ENCODE measurements at regions not wholly inside any gene's neighbourhood (a gene's known extent, or its start where the extent isn't known, plus 50 kb on each side); places are given as distances from the start of the nearest gene placed in this dataset.
A peak's percentile ranks its signal among the peaks of the same experiment; 100 is the strongest.

GRCh38 chr3:105014631-105015030 is 352.1 kb upstream of the ALCAM start:
- ChIA-PET CTCF (interaction anchor here (0.5 kb wide), 1 partner anchor 78 kb away, joined by 3 read pairs; no protein-coding TSS in a partner anchor), POLR2A (interaction anchor here (0.7 kb wide), 1 partner anchor 37 kb away, joined by 4 read pairs; no protein-coding TSS in a partner anchor)
- Mint-ChIP-seq H3K27me3 (ENCODE audit: insufficient read depth, unreplicated experiment) (no peaks in the 10 kb centered on the region), H3K4me1 (ENCODE audit: insufficient read depth, unreplicated experiment) (no peaks in the 10 kb centered on the region), H3K9me3 (ENCODE audit: unreplicated experiment) (no peaks in the 10 kb centered on the region), H3K36me3 (ENCODE audit: insufficient read depth, unreplicated experiment) (no peaks in the 10 kb centered on the region), H3K4me3 (ENCODE audit: unreplicated experiment) (no peak overlapping the region), H3K27ac (ENCODE audit: low read depth, unreplicated experiment) (no peak overlapping the region)
- peak; percentile 29 for DNase-seq (ENCODE audit: unreplicated experiment)
- TF ChIP-seq CTCF (IDR thresholded peaks at IDR 0.05; ENCODE audit: unreplicated experiment) = no peak
- intact Hi-C loops (cut with micrococcal nuclease) = no loop called here
- no TSS peak for BruUV-seq (replicated peaks)

- Mint-ChIP-seq H3K4me1 (ENCODE audit: insufficient read depth, unreplicated experiment) (no peaks in the 10 kb centered on the region), H3K36me3 (ENCODE audit: insufficient read depth, unreplicated experiment) (no peaks in the 10 kb centered on the region), H3K4me3 (ENCODE audit: unreplicated experiment) (no peak overlapping the region), H3K27me3 (ENCODE audit: insufficient read depth, unreplicated experiment) (no peaks in the 10 kb centered on the region), H3K9me3 (ENCODE audit: unreplicated experiment) (no peaks in the 10 kb centered on the region), H3K27ac (ENCODE audit: low read depth, unreplicated experiment) (no peak overlapping the region)
- no peak for TF ChIP-seq CTCF (IDR thresholded peaks at IDR 0.05; ENCODE audit: unreplicated experiment)
- ChIA-PET CTCF (no interaction called here), POLR2A (no interaction called here)
- intact Hi-C loops (cut with micrococcal nuclease) = no loop called here
- DNase-seq (ENCODE audit: unreplicated experiment) = no peak
- no TSS peak for BruUV-seq (replicated peaks)
Observed at GRCh38 chr3:105022813-105023212, 343.9 kb upstream of the ALCAM start.

GRCh38 chr3:105030211-105030610 is 336.5 kb upstream of the ALCAM start:
- ChIA-PET CTCF (interaction anchor here (0.6 kb wide), 1 partner anchor 72 kb away, joined by 3 read pairs; no protein-coding TSS in a partner anchor), POLR2A (interaction anchor here (0.6 kb wide), 1 partner anchor 65 kb away, joined by 3 read pairs; no protein-coding TSS in a partner anchor)
- no TSS peak for BruUV-seq (replicated peaks)
- DNase-seq (ENCODE audit: unreplicated experiment) = no peak
- no peak for TF ChIP-seq CTCF (IDR thresholded peaks at IDR 0.05; ENCODE audit: unreplicated experiment)
- H3K27me3 Mint-ChIP-seq (ENCODE audit: insufficient read depth, unreplicated experiment) = no peaks in the 10 kb centered on the region
- no peak overlapping the region for H3K27ac Mint-ChIP-seq (ENCODE audit: low read depth, unreplicated experiment)
- no peaks in the 10 kb centered on the region for H3K4me1 Mint-ChIP-seq (ENCODE audit: insufficient read depth, unreplicated experiment)
- no peaks in the 10 kb centered on the region for H3K9me3 Mint-ChIP-seq (ENCODE audit: unreplicated experiment)
- H3K36me3 Mint-ChIP-seq (ENCODE audit: insufficient read depth, unreplicated experiment) = no peaks in the 10 kb centered on the region
- H3K4me3 Mint-ChIP-seq (ENCODE audit: unreplicated experiment) = no peak overlapping the region
- intact Hi-C loops (cut with micrococcal nuclease) = no loop called here

- CTCF ChIA-PET = no interaction called here
- POLR2A ChIA-PET = no interaction called here
- intact Hi-C loops (cut with micrococcal nuclease) = no loop called here
- Mint-ChIP-seq H3K27me3 (ENCODE audit: insufficient read depth, unreplicated experiment) (no peaks in the 10 kb centered on the region), H3K9me3 (ENCODE audit: unreplicated experiment) (no peaks in the 10 kb centered on the region), H3K36me3 (ENCODE audit: insufficient read depth, unreplicated experiment) (no peaks in the 10 kb centered on the region), H3K27ac (ENCODE audit: low read depth, unreplicated experiment) (no peak overlapping the region), H3K4me1 (ENCODE audit: insufficient read depth, unreplicated experiment) (no peaks in the 10 kb centered on the region), H3K4me3 (ENCODE audit: unreplicated experiment) (no peak overlapping the region)
- BruUV-seq (replicated peaks) = no TSS peak
- DNase-seq (ENCODE audit: unreplicated experiment) = no peak
- no peak for TF ChIP-seq CTCF (IDR thresholded peaks at IDR 0.05; ENCODE audit: unreplicated experiment)
Observed at GRCh38 chr3:105032541-105032940, 334.2 kb upstream of the ALCAM start.
